HG03108 (cell line): ENCODE measurements at regions not wholly inside any gene's neighbourhood (a gene's known extent, or its start where the extent isn't known, plus 50 kb on each side); places are given as distances from the start of the nearest gene placed in this dataset.

Experiments used
- ATAC-seq: cut with Tn5 transposase; IDR thresholded peaks from one replicate; pipeline ENCODE4 v1.9.1; 2021; ENCODE audit warnings: moderate library complexity; ENCODE audit not compliant: unreplicated experiment

DNA sequence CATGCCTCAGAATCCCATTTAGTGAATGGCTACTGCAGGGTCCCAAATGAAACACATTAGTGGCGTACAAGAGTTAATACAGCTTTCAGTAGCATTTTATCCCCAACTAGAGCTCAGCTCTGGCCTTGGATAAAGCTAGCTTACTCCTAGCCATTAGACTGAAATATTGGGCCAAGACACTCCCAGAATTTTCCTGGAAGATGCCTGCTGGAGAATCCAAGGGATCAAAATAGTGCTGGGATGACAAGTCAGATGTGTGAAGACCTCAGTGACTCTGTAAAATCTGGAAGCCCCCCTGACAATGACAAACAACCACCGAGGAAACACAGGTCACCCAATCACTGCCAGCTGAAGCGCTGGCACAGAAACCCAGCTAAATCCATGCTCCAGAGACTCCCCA is 303.1 kb upstream of the SORL1-AS1 start:
- ATAC-seq = no peak

DNA sequence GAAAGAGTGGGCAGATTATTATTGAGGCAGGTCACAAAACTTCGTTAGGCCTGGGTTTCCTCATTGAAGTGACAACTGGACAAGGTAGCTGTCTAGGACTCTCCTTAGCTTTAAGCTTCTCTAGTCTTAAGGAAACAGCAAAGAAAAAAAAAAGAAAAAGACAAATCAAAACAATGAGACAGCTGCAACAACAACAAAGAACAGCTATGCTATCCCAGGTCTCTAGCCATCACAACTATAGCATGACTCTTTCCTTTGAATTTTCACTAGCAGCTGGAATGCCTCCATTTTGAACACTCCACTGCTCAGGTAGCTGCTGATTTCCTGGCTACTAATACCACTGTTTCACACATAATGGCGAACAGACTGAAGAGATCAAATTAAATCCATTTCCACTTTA is 302.4 kb upstream of the SORL1-AS1 start:
- ATAC-seq = no peak

DNA sequence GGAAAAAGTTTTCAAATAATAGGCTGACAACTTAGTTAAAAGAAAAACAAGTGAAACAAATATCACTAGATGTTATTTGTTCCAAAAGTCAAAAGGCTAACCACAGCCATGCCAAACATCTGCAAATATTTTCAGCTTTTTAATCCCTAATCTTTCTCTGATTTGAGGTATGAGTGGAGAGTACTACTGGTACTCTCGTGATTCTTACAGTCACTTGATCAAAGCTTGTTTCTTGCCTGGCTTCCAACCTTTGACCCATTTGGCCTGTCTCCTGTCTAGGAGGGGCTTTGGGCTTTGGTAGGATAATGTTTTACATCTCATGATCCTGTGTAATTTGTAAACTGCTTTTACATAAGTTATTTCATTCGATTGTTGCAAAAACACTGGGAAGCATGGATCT is 301.8 kb upstream of the SORL1-AS1 start:
- ATAC-seq = no peak

DNA sequence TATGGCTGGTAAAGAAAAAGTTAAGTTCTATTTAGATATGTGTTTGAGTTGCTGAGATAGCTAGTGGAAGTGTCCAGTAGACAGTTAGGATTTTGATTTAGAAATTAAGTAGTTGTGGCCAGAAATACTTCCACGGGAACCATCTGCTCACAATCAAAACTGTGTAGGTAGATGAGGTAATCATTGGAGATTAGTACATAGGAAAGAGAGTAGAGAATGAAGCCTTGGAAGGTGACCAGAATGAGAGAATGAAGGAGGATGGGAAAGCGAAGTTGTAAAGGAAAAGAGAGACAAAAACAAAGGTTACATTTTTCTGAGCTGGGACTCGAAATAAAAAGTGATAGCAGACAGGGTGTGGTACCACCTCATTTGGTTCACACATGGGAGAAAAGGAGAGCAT is 296.9 kb upstream of the SORL1-AS1 start:
- ATAC-seq = no peak

DNA sequence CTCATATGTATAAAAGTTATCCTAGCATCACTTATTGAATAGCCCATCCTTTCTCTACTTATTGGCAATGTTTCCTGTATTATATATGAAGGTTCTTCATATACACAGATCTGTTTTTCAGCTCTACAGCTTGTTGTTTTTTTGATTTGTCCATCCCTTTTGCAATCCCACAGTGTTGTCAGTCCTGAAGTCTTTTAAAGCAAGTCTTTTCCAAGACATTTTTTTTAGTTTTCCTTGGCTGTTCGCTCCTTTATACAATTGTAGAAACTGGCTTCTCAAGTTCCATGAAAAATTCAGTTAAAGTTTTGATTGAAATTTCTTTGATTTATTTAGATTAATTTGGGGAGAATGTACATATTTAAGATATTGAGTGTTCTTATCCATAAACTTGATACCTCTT is 295.3 kb upstream of the SORL1-AS1 start:
- ATAC-seq = no peak

DNA sequence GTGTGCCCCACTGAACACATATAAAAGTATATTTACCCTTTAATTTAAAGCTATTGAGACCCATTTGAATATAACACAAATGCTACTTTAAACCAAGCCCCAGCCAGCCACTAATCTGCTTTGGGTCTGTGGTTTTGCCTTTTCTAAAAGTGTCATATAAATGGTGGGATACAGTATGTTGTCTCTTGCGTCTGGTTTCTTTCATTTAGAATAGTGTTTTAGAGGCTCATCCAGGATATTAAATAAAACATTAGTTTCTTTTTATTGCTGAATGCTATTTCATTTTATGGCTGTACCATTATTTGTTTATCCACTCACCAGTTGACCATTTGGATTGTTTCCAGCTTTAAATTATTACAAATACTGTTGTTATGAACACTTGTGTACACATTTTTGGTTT is 290.5 kb upstream of the SORL1-AS1 start:
- ATAC-seq = no peak

DNA sequence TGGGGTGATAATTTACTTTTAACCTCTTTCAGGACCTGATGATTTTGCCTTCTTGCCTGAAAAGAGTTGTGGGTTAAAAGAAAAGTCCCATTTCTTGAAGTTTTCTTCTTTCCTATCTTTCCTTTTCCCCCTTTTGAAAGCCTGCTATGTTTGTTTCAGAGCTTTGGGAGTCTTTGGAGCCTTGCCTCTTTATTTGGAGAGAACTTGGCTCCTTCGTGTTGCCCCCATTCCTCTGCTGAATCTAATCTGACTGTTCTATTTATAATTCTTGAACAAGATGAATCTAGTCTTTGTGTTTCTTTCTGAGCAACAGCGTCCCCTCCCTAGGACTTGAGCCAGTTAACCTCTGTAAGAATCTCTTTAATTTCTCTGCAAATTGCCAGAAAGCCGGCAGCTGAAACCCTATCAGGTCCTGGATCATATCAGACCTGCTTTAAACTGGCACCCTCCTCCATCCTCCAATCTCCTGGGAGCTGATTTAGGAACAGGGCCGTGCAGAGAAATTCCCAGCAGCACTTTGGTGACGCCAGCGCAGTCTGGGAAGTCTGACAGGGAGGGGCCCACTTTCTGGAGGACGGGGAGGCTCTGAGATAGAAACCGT is 289.1 kb upstream of the SORL1-AS1 start:
- no peak for ATAC-seq

DNA sequence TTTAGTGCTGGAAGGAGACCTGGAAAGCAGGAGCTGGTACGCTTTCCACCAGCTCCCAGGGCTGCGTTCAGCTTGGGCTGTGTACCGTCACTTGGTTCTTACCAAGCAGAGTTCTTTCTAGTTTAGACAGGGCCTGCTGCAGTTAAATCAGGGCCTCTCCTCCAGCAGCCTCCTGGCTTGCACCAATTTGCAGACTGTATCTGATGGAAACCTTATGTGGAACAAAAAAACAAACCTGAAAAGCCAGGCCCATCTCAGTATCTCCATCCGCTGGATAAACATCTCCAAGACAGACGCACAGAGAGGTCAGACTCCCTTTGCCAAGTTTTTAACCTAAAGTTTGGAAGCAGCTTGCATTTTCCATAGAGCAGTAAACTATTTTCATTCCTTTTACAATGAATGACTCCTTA is 288.6 kb upstream of the SORL1-AS1 start:
- no peak for ATAC-seq

DNA sequence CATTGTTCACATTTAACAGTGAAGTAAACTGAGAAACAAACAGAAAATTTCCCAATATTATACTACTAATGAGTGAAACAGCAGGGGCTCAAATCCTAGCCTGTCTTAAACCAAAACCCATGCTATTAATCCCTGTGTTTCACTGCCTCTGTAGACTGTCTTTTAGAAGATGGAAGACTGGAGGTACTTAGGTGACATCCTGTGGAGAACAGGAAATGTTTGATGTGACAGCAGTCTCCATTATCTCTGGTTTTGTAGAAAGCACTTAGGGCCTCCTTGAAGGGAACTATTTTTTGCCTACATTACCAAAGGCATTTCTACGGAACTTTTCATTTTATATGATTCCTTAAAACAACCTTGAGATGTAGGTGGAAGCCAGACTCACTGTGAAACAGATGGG is 288.1 kb upstream of the SORL1-AS1 start:
- ATAC-seq = no peak

DNA sequence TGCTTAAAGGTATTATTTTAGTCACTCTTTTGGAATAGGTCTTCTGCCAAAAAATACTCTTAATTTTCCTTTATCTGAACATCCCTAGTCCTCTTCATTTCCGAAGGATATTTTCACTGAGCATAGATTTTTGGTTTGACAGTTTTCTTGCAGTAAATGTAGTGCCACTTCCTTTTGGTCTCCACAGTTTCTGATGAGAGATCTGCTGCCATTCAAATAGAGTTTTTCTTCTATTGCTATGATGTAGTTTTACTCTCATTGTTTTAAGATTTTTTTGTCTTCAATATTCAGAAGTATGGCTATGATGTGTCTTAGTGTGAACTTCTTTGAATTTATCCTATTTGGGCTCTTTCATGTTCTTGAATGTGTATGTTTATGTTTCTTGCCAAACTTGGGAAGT is 281.1 kb upstream of the SORL1-AS1 start:
- ATAC-seq = no peak

DNA sequence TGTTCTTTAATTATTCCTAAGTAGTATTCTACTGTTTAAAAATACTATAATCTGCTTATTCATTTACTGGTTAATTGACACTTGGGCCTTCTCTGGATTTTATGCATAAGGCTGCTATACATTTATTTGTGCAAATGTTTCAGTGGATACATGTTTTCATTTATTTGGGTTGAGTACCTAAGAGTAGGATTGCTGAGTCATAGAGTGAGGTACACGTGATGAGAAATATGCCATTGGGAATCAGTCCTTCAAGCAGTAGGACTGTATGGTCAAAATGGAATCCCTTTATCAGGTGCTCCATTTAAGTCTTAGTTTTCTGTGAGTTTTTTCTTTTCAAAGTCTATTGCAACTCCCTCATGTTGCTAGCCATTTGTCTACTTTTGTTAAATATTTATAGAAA is 275.2 kb upstream of the SORL1-AS1 start:
- ATAC-seq = no peak

DNA sequence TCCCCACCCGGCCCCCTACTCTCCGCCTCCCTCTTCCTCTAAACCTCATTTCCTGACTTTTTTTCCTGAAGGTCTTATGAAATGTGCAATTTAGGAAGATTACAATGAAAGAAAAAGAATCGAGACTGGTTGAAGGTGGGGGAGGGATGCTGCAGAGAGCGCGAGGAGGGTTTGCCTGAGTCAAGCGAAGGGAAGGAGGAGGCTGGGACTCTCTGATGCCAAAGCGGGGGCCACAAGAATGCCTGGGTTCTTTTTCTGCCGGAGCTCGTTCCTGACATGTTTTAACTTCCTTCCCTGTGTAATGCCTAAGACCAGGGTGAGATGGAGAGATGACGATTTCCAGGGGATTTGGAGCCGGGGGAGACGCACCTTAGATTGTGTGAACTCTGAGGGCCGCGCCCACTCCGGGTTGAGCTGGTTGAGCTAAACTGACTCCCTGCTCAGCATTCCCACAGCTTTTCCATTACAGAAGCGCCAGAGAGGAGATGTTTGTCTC is 270.5 kb upstream of the SORL1-AS1 start:
- no peak for ATAC-seq

DNA sequence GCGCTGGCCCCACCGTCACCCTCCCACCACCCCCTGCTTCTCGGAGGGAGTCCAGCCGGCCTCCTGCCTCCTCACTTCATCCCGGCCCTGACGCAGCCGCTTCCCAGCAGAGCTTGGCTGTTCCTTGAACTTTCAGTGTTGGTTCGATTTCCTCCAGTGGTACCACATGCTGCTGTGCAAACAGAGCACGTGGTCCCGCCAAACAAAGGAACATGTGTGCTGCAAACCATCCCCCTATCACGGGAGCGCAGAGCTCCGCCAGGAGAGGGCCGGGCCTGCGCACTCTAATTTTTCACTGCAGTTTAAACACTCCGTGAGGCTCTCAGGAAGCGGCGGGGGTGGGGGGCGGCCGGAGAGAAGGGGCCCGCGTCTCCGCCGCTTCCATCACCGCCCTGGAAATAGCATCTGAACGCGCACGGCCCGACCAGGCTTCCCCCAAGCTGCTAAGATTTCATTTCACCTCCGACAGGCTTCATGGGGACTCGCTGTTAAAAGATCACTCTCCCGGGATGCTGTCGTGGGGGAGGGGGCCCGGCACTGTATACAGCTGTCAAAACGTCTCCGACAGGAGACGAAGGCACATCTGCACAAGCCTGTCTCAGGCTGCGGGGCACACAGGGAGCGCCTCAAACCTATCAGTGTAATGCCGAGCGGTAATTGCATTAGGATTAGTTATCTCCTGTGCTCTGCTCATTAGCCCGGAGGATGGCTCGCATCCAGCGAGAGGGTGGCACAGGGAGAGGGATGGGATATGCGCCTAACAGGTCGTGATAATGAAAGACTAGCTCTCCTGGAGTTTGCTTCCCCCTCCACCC is 269.9 kb upstream of the SORL1-AS1 start:
- ATAC-seq = no peak

DNA sequence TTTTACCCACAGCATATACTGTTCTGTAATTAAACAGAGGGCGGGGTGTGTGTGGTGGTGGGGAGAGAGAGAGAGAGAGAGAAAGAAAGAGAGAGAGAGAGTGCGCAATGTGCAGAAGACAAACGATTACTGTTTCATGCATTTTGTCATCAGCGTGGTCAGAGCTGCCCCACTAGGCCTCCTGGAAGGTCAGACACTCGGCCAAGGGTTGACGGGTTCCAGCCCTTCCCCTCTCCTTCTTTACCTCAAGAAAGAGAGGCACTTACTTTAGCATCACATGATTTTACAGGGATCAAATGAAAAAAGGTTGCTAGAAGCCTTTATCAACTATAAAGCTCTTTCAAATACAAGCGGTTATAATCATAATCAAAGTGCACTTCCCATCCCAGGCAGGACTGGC is 269.2 kb upstream of the SORL1-AS1 start:
- no peak for ATAC-seq

DNA sequence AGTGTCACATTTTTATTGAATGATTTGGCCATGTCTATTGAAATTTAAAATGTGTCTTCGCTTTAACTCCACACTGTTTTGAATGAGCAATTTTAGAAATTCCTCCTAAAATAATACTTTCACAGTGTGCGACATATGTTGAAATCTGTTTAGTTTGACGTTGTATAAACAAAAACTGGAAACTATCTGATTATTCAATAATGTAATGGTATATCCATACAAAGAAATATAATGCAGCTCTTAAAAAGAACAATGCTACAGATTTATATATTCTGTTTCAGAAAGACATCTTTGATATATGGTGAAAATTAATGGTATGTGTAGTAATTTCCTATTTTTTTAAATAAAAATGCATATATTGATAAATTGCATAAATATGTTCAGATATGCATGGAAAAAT is 268.7 kb upstream of the SORL1-AS1 start:
- ATAC-seq = no peak

DNA sequence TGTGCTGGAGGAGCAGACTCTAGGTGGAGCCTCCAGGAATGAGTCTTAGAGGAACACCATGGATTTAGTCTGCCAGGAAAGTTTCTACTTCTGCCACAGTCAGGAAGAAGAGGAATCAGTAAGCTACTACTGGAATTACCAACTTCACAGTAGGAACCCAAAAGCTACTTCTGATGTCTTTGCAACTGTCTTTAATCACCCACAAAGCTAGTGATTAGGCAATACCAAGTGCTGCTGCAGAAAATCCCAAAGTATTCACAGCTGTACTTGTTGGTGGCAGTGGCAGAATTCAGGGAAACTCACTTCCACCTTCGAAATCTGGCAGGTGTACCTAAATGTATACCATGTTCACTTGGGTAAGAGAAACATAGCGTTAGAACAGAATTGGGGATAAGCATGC is 264.5 kb upstream of the SORL1-AS1 start:
- no peak for ATAC-seq

DNA sequence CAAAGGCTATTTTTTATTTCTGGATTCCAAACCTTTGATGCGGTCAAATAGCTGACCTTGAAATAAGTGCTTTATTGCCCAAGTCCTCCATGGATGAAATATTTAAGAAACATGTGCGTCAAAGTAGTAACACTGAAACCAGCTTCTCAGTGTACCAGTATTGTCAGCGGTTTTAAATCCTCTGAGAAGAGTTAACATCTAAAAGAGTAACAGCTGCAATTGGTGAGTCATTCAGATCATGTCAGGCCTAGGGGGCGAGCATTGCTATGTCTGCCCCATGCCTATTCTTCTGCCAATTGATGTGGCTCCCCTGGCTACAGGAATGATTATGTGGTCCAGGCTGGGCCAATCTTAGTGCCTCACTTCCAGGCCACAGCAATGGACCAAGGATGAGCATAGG is 263.3 kb upstream of the SORL1-AS1 start:
- no peak for ATAC-seq

DNA sequence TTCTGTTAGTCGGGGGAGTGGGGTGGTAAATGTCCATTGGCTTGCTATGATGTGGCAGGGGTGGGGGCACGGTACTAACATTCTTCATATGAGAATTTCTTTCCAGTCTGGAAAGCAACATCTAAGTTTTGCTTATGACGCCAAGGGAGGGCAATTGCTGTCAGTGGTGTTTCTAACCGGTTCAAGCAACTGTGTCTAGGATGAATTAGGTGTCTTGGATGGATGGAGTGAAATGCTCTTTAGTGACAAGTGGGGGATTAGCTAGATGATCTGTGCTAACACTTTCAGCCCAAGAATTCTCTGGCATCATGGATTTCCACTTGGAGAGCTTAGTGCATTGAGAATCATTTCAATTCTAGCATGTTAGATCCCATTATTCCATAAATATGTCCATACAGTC is 262.6 kb upstream of the SORL1-AS1 start:
- no peak for ATAC-seq

DNA sequence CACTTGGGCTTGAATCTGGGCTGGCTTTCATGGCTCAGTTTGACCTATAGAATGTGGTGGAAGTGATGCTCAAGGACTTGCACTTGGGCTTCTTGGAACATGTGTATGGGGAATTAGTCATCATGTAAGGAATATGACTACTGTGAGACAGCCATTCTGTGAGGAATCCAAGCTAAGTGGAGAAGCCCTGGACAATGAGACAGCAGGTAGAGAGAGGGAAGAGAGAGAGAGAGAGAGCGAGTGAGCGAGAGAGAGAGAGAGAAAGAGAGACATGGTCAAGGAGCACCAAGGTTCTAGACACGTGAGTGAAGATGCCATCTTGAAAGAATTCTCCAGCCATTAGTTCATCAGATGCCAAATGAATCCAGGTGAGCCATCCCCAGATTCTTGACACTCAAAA is 261.6 kb upstream of the SORL1-AS1 start:
- ATAC-seq = no peak

DNA sequence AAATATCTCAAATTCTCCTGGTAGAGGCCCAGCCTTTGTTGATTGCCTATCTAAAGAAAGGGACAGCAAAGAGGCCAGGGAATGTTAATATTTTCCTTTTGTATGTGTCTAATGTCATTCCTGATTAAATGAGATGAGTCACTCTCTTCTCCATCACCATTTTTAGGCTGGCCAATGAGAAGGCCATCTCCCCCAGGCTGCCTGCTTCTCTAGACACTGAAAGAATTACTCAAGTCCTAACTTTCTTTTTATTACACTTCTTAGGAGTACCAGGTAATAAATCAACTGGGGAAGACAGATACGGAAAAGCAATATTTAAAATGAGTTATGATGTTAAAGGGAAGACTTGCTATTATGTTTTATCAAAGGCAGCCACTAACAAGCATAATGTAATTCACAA is 259.2 kb upstream of the SORL1-AS1 start:
- ATAC-seq = no peak

DNA sequence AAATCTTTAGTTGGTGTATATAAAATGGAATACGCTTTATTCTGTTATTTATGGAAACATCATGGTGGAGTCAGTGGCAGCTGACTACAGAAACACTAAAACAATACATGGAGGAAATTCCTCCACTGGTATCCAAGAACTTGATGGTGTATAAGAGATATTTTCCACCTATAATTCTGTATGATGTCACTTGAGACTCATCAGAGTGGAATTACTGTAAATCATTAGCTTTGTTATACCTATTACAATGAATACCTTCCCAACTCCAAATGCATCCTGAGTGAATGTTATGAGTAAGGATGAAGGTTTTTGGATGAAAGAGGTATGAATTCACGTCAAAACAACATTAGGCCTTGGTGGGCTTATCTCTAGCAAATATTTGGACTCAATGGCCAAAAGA is 258.5 kb upstream of the SORL1-AS1 start:
- no peak for ATAC-seq

DNA sequence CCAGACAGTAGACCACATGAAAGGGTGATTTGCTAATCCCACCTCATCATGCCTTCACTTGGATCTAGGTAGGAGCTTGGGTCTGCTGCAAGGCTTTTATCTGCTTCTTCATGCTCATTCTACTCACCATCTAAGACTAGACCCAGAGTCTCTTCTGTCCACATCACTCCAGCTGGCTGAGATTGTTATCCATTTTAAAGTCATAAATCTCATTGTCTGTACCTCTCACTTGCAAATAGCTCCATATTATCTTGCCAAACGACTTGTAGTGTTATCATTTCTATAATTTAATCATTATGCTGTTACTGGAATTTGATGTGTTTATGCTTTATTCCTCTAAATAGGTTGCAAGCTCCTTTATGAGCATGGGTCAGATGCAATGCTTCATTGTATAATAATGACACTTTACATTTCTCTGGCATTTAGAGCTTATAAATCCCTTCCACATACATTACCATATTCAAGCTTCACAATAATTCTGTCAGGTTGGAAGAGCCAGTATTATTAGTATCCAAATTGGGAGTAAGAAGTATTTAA is 254.2 kb upstream of the SORL1-AS1 start:
- ATAC-seq = no peak
